HG02642 (cell line): ENCODE measurements at regions not wholly inside any gene's neighbourhood (a gene's known extent, or its start where the extent isn't known, plus 50 kb on each side); places are given as distances from the start of the nearest gene placed in this dataset.

ENCODE experiments used
- ATAC-seq: cut with Tn5 transposase; IDR thresholded peaks from one replicate; pipeline ENCODE4 v1.9.1; 2021; ENCODE audit warnings: mild to moderate bottlenecking; ENCODE audit not compliant: unreplicated experiment, poor library complexity

GRCh38 chr1:187078916-187079315 is 250.2 kb downstream of the PLA2G4A start:
- ATAC-seq: no peak

GRCh38 chr1:187079330-187079729 is 250.6 kb downstream of the PLA2G4A start:
- no peak for ATAC-seq

GRCh38 chr1:187091666-187092065 is 262.9 kb downstream of the PLA2G4A start:
- ATAC-seq: no peak

GRCh38 chr1:187092104-187092503 is 263.4 kb downstream of the PLA2G4A start:
- ATAC-seq: no peak

DNA sequence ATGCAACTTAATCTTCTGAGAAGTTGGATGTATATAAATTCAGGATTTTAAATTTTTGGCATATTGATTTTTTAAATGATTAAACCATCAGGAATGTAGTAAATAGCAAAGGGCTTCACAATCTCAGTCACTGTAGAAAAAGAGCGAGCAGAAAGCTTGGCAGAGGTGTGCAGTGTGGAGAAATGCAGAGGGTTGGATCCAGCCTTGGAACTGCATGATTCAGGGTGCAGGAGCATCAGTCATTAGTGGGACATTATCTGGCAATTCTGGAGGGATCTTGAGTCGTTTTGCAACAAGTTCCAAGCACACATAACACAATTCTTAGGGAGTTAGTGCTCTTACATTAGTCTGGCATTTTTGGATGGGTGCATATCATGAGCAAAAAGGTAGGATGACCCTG is 267.9 kb downstream of the PLA2G4A start:
- ATAC-seq: no peak

DNA sequence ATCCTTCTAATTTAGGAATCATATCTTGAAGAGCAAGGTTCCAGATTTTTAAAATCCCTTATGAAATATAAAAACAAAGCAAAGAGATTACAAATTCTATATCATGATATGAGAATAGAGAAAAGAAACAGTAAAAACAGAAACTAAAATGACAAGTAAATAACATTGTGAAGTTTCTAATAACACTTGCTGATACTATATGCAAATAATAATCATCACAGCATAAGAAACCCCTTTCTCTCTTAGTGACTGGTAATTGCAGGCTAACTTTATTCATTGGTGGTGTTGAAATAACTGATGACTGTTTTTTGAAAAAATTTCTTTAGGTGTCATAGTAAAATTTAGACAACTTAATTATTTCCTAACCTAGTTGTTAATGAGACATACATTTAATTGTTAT is 281.6 kb downstream of the PLA2G4A start:
- ATAC-seq: no peak

- ATAC-seq: no peak
These were observed 286.0 kb downstream of the PLA2G4A start for GRCh38 chr1:187114792-187115191.

DNA sequence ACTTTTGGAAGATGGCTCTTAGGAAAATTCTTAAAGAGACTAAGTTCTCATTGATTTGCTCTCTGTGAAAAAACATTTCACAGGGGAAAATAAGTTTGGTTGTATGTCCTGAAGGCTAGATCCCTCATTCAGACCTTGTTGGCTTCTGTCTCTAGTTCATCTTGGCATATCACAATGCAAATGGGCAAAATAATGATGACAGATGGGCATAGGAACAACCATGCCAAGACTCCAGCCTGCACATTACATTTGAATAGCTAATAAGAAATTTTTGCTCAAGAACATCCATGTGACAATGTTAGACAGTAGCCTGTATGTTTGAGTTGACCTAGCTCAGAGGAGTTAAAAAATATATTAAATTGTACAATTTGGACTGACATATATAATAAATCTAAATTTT is 292.9 kb downstream of the PLA2G4A start:
- no peak for ATAC-seq

GRCh38 chr1:187122566-187122965 is 293.8 kb downstream of the PLA2G4A start:
- no peak for ATAC-seq

- ATAC-seq: no peak
These were observed 300.4 kb downstream of the PLA2G4A start for GRCh38 chr1:187129132-187129531.

GRCh38 chr1:187143783-187144182 is 315.0 kb downstream of the PLA2G4A start:
- no peak for ATAC-seq

GRCh38 chr1:187146388-187146787 is 317.6 kb downstream of the PLA2G4A start:
- no peak for ATAC-seq

- no peak for ATAC-seq
These were observed 322.8 kb downstream of the PLA2G4A start for GRCh38 chr1:187151555-187151954.

DNA sequence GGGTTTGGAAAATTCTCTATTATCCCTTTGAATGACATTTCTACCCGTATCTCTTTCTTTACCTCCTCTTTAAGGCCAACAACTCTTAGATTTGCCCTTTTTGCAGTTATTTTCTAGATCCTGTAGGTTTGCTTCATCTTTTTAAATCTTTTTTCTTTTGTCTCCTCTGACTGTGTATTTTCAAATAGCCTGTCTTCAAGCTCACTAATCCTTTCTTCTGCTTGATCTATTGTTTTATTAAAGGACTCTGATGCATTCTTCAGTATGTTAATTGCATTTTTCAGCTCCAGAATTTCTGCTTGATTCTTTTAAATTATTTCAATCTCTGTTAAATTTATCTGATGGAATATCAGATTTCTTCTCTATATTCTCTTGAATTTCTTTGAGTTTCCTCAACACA is 324.3 kb downstream of the PLA2G4A start:
- ATAC-seq: no peak

DNA sequence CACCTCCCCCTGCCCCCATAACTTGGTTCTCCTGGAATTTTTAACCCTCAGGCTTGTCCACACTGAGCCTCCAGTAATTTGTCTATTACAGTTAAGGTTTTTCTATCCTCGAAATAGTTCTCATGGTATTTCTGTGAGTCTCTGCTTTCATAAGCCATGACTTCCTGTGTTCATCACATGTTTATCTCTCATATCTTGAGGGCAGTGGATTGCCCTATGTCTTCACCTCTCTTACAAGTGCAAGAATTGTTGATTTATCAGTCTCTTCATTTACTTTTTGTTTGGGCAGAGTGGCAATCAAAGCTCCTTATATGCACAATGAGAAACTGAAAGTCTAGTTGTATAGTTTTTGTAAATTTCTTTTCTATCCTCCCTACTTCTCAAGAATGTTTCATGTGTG is 328.4 kb downstream of the PLA2G4A start:
- ATAC-seq: no peak

- ATAC-seq: no peak
These were observed 328.8 kb downstream of the PLA2G4A start for GRCh38 chr1:187157552-187157951.

DNA sequence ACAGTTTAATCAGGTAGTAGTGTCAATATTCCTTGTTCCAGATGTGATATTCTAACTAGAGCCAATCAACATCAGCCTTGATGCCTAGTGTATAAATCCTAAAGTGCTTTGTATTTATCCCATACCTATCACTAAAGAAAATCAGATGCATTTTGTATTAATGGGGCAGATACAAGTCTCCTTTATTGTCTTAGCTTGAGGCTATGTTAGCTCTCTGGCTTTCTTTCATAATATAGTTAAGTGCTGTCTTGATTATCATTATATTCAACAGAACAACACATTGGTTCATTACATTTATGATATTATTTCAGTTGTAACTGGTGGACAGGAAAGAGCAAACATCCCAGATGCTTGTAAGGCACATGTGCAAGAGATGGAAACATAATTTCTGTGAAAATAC is 338.8 kb downstream of the PLA2G4A start:
- ATAC-seq: no peak

- ATAC-seq: no peak
These were observed 339.5 kb downstream of the PLA2G4A start for GRCh38 chr1:187168297-187168696.

DNA sequence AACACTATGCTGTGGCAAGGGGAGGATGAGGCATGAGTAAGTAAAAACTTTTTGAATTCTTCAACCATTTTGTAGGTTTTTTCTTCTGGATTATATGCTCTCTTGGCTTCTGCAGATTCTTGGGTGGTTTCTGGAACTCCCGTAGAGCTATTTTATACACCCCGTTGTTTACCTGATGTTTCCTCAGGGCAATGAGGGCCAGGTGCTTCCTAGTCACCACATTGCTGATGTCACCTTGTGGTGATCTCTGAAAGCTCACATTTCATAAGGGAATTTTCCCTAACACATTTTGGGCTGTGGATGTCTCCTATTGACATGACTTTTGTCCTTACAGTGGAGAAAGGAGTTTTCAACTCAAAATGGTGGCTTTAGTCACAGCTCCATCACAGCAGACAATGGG is 356.6 kb downstream of the PLA2G4A start:
- ATAC-seq: no peak

DNA sequence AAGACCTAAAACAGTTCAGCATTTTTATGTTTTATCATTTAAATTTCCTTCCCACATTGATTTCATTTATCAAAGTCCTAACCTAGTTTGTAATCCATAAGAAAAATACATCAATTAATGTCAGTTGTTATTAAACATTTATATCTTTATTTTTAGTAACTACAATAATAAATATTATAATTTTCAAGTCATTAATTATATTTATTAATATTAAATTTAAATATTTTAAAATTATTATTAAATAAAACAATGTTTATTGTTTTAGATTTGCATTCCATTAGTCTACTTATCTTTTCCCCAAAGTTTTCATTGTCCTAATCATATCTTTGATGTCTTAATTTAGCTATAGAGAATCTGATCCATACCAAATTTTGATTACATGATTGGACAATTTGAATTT is 368.9 kb downstream of the PLA2G4A start:
- no peak for ATAC-seq

- no peak for ATAC-seq
These were observed 374.5 kb downstream of the PLA2G4A start for GRCh38 chr1:187203257-187203656.

GRCh38 chr1:187212377-187212776 is 383.6 kb downstream of the PLA2G4A start:
- ATAC-seq: no peak

DNA sequence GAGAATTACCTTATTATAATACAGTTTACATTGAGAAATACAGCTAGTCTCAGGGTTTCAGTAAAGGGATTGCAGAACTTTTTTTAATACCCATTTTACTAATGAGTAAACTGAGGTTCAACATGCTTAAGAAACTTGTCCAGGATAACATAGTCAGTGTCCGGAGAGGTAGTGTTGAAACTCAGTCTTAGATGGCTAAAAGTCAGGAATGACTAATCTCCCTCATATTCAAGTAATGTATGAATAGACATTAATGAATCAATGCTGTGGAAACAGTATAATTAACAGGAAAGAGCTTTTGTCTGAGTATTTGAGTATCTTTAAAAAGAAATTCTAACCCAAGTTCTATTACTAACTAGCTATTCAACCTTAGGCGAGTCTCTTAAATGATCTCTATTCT is 397.6 kb downstream of the PLA2G4A start:
- no peak for ATAC-seq
